Keratinocyte (primary cell): ENCODE measurements at regions not wholly inside any gene's neighbourhood (a gene's known extent, or its start where the extent isn't known, plus 50 kb on each side); places are given as distances from the start of the nearest gene placed in this dataset.

Source experiments
- EZH2 ChIP-seq: IDR thresholded peaks from one replicate; pipeline ENCODE4 v1.6.1; 2012; ENCODE audit warnings: inconsistent platforms, mild to moderate bottlenecking, low read length, moderate library complexity
- TF ChIP-seq, protein P1 (sequence below), 3 experiments: IDR thresholded peaks in 1 of 3; conservative IDR thresholded peaks in 1 of 3; optimal IDR thresholded peaks in 1 of 3; 2 replicates in 2 of 3; 3 replicates in 1 of 3; pipeline versions ENCODE3 to v1.5.1; 2011; ENCODE audit warnings: low read length in 3 of 3, mild to moderate bottlenecking in 3 of 3, moderate library complexity in 2 of 3, control low read depth in 1 of 3, inconsistent platforms in 1 of 3; ENCODE audit not compliant: insufficient read depth in 2 of 3; ENCODE audit errors: extremely low read depth in 1 of 3

DNA sequence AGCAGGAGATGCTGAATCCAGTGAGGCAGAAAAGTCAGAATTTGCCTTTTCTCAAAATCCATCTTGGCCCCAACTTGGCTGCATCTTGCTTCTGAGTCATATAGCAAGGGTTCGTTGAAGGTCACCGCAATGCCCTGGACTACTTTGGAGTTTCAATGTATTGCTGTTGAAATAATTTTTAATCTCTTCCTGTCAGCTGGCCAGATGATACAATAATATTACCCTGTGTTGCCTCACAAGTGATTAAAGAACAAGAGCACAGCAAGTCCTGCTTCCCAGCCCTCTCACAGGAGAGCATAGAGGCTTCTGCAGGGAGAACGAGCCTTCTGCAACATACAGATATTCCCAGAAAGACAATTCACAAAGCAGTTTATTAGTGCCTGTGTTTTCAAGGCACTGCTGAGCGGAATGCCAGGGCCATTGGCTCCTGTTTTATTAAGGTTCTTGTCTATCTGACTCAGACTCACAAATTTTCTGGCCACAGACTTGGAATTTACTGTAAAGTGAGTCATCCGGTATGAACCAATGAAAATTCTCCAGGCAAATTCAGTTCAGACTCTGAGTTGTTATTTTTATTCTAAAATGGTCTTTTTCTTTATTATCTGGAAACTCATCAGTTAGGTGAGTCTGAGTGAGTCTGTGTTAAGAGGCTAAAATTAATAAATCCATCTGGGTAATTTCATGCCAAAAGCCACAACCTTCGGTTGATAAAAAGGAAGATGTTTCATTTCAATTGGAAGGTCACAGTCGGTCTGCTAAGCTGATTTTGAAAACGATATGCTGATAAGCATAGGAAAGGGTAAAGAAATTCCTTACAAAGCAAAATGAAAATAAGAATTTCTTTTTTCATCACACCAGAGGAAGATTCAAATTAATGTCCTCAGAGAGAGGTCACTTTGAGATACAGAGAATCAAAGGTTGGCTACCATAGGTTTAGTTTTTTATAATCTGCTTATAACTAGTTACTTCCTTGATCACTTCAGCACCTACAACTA lies 289.4 kb upstream of the STXBP5 start:
- TF ChIP-seq, protein P1, sequence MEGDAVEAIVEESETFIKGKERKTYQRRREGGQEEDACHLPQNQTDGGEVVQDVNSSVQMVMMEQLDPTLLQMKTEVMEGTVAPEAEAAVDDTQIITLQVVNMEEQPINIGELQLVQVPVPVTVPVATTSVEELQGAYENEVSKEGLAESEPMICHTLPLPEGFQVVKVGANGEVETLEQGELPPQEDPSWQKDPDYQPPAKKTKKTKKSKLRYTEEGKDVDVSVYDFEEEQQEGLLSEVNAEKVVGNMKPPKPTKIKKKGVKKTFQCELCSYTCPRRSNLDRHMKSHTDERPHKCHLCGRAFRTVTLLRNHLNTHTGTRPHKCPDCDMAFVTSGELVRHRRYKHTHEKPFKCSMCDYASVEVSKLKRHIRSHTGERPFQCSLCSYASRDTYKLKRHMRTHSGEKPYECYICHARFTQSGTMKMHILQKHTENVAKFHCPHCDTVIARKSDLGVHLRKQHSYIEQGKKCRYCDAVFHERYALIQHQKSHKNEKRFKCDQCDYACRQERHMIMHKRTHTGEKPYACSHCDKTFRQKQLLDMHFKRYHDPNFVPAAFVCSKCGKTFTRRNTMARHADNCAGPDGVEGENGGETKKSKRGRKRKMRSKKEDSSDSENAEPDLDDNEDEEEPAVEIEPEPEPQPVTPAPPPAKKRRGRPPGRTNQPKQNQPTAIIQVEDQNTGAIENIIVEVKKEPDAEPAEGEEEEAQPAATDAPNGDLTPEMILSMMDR (optimal IDR thresholded peaks at IDR 0.05 in 1 of 3, IDR thresholded peaks at IDR 0.05 in 1 of 3, conservative IDR thresholded peaks at IDR 0.05 in 1 of 3; ENCODE audit: extremely low read depth in 1 of 3, insufficient read depth in 2 of 3, low read length in 3 of 3): no peak
- no peak for TF ChIP-seq EZH2
